HG03565 (cell line): ENCODE measurements at regions not wholly inside any gene's neighbourhood (a gene's known extent, or its start where the extent isn't known, plus 50 kb on each side); places are given as distances from the start of the nearest gene placed in this dataset.
"Not testable (repeated sequence)": the region's sequence is repeated elsewhere in the genome, so short reads cannot be mapped to it uniquely, and the experiment has no call there.

ENCODE experiments used
- ATAC-seq: cut with Tn5 transposase; IDR thresholded peaks from one replicate; pipeline ENCODE4 v1.9.1; 2021; ENCODE audit warnings: mild to moderate bottlenecking, moderate library complexity; ENCODE audit not compliant: unreplicated experiment

DNA sequence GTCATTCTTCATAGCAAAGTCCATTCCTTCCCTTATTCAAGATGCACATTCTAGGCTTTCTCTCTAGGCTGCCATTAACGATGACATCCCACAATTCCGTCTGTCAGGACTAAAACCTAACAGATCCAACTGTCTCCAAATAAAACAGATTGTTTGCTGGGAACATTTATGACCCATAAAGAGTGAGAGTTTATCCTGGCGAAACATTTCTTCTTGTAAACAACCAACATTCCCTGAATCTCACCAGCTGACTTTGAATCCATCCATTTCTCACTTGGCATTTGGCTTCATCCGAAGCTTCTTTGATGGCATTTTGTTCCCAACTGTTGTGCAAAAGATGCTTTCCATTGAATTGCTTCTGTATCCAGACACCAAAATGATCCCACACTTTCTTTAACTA lies 93.1 kb downstream of the OLIG3 start:
- no peak for ATAC-seq

GRCh38 chr6:137399881-137400443 lies 94.2 kb downstream of the OLIG3 start:
- ATAC-seq = no peak

GRCh38 chr6:137395316-137395715 lies 98.9 kb downstream of the OLIG3 start:
- no peak for ATAC-seq

- no peak for ATAC-seq
These were observed 103.0 kb downstream of the OLIG3 start for GRCh38 chr6:137391061-137391814.

DNA sequence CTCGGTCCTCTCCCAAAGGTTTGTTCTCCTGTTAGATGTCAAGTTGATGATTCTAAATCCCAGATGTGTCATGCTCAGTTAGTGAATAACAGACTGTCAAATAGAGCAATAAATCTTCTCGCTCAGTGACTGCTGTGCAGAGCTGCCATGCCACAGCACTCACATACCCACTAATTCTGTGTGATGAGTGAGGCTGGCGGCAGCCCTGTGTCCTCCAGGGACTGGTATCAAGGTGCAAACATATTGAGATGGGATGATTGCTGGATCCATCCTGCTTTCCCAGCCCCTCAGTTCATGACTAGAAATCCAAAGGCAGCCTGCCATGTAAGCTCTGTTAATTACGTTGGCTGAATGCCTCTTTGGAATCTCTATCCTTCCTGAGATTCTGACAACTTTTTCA lies 103.9 kb downstream of the OLIG3 start:
- no peak for ATAC-seq

GRCh38 chr6:137389150-137389704 lies 105.0 kb downstream of the OLIG3 start:
- no peak for ATAC-seq

- no peak for ATAC-seq
These were observed 107.0 kb downstream of the OLIG3 start for GRCh38 chr6:137387096-137387764.

DNA sequence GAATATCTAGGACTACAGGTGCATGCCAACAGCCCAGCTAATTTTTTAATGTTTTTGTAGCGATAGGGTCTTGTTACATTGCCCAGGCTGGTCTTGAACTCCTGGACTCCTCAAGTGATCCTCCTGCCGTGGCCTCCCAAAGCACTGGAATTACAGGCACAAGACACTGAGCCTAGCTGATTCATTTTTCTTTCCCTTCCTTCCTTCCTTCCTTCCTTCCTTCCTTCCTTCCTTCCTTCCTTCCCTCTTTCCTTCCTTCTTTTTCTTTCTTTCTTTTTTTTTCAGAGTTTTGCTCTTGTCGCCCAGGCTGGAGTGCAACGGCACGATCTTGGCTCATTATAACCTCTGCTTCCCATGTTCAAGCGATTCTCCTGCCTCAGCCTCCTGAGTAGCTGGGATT lies 110.9 kb downstream of the OLIG3 start:
- not testable (repeated sequence) for ATAC-seq

GRCh38 chr6:137378090-137378369 lies 116.2 kb downstream of the OLIG3 start:
- ATAC-seq = no peak

DNA sequence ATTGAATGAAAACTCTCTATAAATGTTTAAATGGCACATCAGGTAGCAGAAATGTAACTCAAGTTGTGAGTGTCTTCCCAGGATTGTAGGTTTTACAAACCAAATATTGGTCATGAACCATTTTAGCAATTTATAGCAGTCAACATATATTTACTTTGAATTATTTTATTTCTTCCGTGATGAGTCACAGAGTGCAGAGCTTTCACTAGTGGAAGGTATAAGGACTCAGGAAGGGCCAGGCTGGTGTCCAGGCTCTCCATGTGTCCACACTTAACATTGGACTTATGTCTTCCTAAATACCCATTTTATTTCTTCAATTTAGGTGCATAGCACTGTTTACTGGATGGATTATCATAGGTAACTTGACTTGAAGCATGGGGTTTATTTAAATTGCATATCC lies 120.9 kb downstream of the OLIG3 start:
- no peak for ATAC-seq

GRCh38 chr6:137372532-137372931 lies 121.7 kb downstream of the OLIG3 start:
- ATAC-seq = no peak

- no peak for ATAC-seq
These were observed 122.6 kb downstream of the OLIG3 start for GRCh38 chr6:137371634-137372016.

DNA sequence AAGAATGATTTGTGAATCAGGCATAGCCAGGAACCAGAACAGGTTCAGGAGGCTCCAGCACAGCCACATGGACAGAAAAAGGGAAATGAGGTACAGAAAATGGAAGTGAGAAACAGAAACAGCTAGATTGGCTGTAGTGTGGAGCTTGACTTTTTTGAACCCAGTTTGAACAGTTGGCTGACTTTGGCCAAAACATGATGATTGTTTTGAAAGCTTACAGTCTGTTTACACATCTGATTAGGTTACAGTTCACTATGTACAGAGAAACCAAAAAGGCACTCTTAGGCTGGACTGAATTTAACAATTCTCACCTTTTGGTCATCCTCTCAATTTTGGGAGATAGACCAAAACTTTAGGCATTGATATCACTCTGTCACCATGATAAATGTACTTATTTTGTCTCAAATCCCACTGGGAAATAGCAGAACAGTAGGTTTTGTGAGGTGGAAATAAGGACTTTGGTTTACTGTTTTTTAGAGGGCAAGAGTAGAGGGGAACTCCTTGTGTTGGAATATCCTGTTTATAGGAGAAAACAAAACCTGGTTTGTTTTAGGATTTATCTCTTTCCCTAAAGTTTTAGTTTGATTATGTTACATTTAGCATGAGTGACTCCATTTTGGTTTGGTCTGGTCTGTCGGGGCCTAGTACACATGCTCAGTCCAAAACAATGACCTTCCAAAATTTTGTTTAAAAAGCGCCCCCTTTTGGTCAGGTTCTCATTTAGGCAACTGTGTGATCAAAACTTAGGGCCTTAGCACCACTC lies 123.1 kb downstream of the OLIG3 start:
- no peak for ATAC-seq

DNA sequence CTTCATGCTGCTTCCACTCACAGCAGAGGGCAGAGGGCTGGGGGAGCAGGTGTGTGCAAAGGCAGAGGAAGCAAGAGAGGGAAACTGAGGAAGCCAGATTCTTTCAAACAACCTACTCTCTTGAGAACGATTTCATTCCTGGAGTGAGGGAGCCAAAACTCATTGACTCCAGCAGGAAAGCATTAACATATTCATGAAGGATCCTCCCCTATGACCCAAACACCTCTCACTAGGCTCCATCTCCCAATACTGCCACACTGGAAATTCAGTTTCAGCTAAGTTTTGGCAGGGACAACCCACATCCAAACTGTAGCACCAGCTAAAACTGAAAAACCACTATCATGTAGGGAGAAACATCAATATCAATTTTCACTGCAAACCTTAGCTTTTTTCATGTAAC lies 125.1 kb downstream of the OLIG3 start:
- no peak for ATAC-seq

DNA sequence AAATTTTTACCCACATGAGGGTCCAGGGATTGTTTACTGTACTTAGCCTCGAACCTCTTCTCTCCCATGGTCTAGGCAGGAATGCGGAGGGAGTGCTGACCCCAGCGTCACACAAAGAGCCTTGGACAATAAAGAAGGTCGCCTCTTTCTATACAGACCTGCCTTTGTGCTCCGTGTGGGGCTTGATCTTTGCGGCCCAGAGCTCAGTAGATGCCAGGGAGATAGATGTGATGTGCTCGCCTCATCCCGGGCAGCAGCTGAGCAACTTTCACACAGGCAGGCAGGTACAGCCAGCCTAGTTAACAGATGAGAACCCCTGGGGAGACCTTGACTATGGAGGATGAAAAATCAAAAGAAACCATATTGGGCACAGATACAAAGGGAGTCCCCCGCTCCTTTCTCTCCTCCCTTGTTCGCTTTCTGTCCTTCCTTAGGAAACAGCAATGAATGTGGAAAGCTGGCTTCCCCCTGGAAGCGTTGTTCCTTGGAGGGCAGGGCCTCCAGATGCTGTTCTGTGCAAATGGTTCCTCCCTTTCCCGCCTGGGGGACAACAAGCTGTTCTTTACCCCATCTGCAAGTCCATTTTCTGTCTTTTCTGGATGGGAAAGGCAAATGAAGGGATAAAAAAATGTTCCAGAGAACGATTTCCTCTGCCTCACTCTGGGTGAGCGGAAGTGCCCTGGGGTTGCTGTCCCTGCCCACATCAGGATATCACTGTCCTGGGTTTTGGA lies 128.3 kb downstream of the OLIG3 start:
- no peak for ATAC-seq

DNA sequence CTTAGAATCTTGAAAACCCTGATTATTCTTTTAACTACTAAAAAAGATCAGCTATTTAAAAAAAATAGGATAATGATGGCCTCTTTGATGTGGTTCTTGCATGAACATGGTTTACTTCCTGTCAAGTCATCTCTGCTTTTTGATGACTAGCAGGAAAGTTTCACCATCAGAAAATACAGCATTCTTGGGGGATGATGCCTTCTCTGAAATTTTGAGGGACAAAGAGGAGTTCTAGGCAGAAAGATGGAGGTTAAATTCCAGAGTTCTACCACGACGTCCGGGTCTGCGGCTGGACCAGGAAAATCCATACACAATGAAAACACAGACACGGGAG lies 130.4 kb downstream of the OLIG3 start:
- no peak for ATAC-seq

- no peak for ATAC-seq
These were observed 131.1 kb downstream of the OLIG3 start for GRCh38 chr6:137362878-137363804.

- ATAC-seq = no peak
These were observed 132.5 kb downstream of the OLIG3 start for GRCh38 chr6:137361701-137362100.

GRCh38 chr6:137358273-137358672 lies 135.9 kb downstream of the OLIG3 start:
- no peak for ATAC-seq

DNA sequence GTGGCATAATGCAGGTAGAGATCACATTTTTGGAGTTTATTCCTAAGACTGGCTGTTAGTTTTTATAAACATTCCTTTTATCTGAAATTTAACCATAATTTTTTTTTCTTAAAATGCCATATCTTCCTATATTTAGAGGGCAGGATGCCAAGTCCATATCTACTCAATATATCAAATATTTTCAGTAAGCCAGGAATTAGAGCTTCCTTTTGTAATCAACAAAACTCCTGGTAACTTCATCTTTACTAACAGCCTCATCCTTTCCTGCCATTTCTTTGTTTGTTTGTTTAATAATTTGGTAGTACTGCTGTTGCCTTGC lies 136.3 kb downstream of the OLIG3 start:
- ATAC-seq = no peak
